ENCODE measurements at regions not wholly inside any gene's neighbourhood (a gene's known extent, or its start where the extent isn't known, plus 50 kb on each side); places are given as distances from the start of the nearest gene placed in this dataset.

DNA sequence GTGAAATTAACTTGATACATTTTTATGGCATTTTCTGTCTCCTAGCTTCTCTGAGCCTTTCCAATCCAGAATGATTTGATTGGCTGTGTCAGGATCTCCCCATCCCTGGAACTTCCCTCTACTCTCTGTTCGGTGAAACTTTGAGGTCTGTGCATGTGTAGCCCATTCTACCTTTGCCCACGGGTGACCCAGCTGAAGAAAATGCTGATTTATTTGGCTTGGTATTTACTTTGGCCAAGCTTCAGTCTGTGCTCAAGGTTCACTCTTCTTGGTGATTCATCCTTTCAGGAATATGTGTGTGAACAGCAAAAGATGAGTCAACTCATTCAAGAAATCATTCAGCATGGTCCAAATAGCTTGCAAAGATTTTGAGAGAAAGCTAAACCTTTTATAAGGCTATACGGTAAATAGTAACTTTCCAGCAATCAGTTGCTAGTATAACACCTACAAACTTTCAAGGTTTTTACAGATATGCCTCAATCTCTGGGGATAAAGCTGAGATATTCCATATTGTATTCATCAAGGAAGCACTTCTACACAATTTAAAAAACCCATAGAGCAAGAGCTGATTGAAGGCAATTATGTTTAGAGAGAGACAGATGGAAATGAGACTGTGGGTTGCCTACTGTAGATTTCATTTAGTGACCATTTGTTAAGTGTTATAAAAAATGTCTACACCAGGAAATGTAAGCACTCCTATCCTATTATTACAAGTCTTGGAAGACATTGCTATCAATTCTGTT, 233.9 kb upstream of the CXXC4 start:
- DNase-seq, result no peak
- no peak overlapping the region for H3K27ac ChIP-seq (ENCODE audit: low read length)
- no peaks in the 10 kb centered on the region for H3K36me3 ChIP-seq (ENCODE audit: control insufficient read depth, insufficient read depth, low read length)
- no peak overlapping the region for H3K4me3 ChIP-seq (ENCODE audit: low read length)
- no CpG with 5 or more reads among the region's 3 CpGs for WGBS (ENCODE audit: insufficient coverage, low lambda C conversion rate)
- no peaks in the 10 kb centered on the region for H3K4me1 ChIP-seq (ENCODE audit: control insufficient read depth, insufficient read depth, low read length)
- no peaks in the 10 kb centered on the region for H3K27me3 ChIP-seq (ENCODE audit: control insufficient read depth, insufficient read depth, low read length)
- H3K9me3 ChIP-seq (ENCODE audit: control insufficient read depth, low read depth, low read length), result no peaks in the 10 kb centered on the region

DNA sequence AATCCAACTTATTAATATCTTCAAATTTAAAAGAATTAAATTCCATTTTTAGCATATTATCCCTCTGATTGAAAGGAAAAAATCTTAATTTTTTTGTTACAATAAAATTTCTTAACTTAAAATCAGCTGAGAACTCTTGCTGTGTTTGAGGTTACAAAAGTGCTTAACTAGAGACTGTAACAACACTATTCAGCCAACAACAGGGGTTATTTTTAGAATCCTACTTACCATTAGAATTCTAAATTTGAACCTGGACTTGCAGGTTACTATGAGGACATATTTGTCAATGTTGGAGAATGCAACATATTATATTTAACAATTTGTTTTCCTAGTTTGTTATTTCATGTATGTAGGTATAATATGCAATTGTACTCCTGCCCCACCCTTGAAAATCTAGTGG, 238.1 kb upstream of the CXXC4 start:
- no peaks in the 10 kb centered on the region for H3K27me3 ChIP-seq (ENCODE audit: control insufficient read depth, insufficient read depth, low read length)

DNA sequence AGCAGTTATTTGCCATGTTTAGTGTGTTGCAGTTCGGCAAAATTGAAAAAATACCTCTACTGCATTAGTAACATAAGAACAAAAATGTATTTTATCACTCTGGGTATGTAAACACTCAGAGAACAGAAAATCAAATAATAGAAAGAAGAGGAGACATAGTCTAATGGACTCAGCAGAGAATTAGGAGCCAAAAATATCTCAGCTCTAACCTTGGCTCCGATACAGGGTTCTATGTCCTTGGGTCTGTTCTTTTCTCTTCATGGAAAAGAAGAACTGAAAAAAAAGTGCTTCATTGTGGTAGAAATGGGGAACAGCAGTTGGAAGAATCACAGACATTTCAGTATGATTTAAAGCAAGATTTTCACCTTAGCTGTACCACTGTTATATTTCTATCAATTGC, 240.5 kb upstream of the CXXC4 start:
- Histone ChIP-seq H3K27me3 (ENCODE audit: control insufficient read depth, insufficient read depth, low read length) (no peaks in the 10 kb centered on the region), H3K36me3 (ENCODE audit: control insufficient read depth, insufficient read depth, low read length) (no peaks in the 10 kb centered on the region), H3K4me3 (ENCODE audit: low read length) (no peak overlapping the region), H3K27ac (ENCODE audit: low read length) (no peak overlapping the region), H3K9me3 (ENCODE audit: control insufficient read depth, low read depth, low read length) (no peaks in the 10 kb centered on the region), H3K4me1 (ENCODE audit: control insufficient read depth, insufficient read depth, low read length) (no peaks in the 10 kb centered on the region)
- no peak for DNase-seq
- WGBS (ENCODE audit: insufficient coverage, low lambda C conversion rate), result no CpG with 5 or more reads among the region's 2 CpGs

More for the DNA sequence above, 238.1 kb upstream of the CXXC4 start:
- DNase-seq, result no peak
- Histone ChIP-seq H3K9me3 (ENCODE audit: control insufficient read depth, low read depth, low read length) (no peaks in the 10 kb centered on the region), H3K36me3 (ENCODE audit: control insufficient read depth, insufficient read depth, low read length) (no peaks in the 10 kb centered on the region), H3K27ac (ENCODE audit: low read length) (no peak overlapping the region), H3K4me3 (ENCODE audit: low read length) (no peak overlapping the region), H3K4me1 (ENCODE audit: control insufficient read depth, insufficient read depth, low read length) (no peaks in the 10 kb centered on the region)

DNA sequence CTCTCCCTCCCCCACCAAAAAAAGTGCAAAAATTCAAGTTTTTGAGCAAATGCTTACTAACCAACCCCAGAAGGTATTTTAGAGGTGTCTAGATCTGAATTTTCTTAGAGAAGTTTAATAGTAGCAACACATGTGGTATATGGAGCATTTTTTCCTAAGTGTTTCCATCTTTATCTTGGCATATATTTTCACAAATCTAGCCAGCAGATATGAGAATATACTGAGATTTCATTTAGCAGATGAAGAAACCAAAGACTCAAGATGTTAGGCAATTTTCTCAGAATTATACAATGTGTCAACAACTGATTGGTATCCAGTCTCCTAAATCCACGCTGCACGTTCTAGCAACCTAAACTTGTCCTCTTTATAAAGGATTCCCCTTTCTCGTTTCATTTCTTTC, 245.5 kb upstream of the CXXC4 start:
- H3K9me3 ChIP-seq (ENCODE audit: control insufficient read depth, low read depth, low read length), result no peaks in the 10 kb centered on the region
- WGBS (ENCODE audit: insufficient coverage, low lambda C conversion rate), result 88% methylated on average over 3 of the region's 3 CpGs
- no peaks in the 10 kb centered on the region for H3K36me3 ChIP-seq (ENCODE audit: control insufficient read depth, insufficient read depth, low read length)
- H3K27me3 ChIP-seq (ENCODE audit: control insufficient read depth, insufficient read depth, low read length), result no peaks in the 10 kb centered on the region
- H3K4me1 ChIP-seq (ENCODE audit: control insufficient read depth, insufficient read depth, low read length), result no peaks in the 10 kb centered on the region
- no peak for DNase-seq
- no peak overlapping the region for H3K4me3 ChIP-seq (ENCODE audit: low read length)
- H3K27ac ChIP-seq (ENCODE audit: low read length), result no peak overlapping the region

DNA sequence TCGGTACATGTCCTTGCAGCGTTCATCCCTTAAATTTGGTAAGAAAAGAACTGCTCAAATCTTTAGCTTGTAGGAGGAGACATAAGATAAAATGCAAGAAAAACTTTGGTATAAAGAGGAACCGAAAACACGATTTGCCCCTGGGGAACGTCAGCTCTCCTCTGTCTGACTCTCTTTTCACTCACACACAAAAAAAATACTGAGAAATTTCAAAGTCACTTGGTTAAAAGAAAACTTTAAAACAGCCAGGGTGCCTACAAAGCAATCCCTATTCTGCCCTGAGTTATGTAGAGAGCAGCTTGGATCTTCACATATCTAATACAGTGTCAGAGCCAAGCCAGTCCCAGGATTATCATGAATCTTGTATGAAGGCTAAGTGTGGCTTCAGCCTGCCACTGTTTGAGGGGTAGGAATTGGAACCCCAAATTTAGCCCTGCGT, 248.5 kb upstream of the CXXC4 start:
- WGBS (ENCODE audit: insufficient coverage, low lambda C conversion rate), result 60% methylated on average over 1 of the region's 6 CpGs
- Histone ChIP-seq H3K27ac (ENCODE audit: low read length) (no peak overlapping the region), H3K4me3 (ENCODE audit: low read length) (no peak overlapping the region), H3K27me3 (ENCODE audit: control insufficient read depth, insufficient read depth, low read length) (no peaks in the 10 kb centered on the region), H3K9me3 (ENCODE audit: control insufficient read depth, low read depth, low read length) (no peaks in the 10 kb centered on the region), H3K4me1 (ENCODE audit: control insufficient read depth, insufficient read depth, low read length) (no peaks in the 10 kb centered on the region), H3K36me3 (ENCODE audit: control insufficient read depth, insufficient read depth, low read length) (no peaks in the 10 kb centered on the region)
- no peak for DNase-seq

DNA sequence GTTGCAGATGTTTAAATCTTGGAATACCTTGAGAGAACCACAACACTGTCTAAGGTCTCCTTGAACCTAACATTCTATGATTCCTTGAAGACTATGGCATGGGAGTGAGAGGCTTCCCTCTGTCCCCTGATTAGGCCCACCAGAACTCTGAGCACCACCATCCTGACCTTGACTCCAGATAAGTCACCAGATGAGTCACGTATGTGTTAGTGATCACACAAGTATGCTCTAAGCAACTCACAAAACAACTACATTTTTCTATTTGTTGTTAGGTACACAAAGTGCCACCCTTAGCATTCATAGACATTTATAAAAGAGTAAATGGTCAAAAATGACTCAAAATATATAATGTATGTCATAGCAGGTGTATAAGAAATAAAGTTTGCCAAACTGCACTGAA, 252.9 kb upstream of the CXXC4 start:
- H3K27ac ChIP-seq (ENCODE audit: low read length), result no peak overlapping the region
- no peak for DNase-seq
- no CpG with 5 or more reads among the region's 1 CpG for WGBS (ENCODE audit: insufficient coverage, low lambda C conversion rate)
- H3K9me3 ChIP-seq (ENCODE audit: control insufficient read depth, low read depth, low read length), result no peaks in the 10 kb centered on the region
- no peak overlapping the region for H3K4me3 ChIP-seq (ENCODE audit: low read length)
- H3K4me1 ChIP-seq (ENCODE audit: control insufficient read depth, insufficient read depth, low read length), result no peaks in the 10 kb centered on the region
- H3K27me3 ChIP-seq (ENCODE audit: control insufficient read depth, insufficient read depth, low read length), result no peaks in the 10 kb centered on the region
- no peaks in the 10 kb centered on the region for H3K36me3 ChIP-seq (ENCODE audit: control insufficient read depth, insufficient read depth, low read length)

DNA sequence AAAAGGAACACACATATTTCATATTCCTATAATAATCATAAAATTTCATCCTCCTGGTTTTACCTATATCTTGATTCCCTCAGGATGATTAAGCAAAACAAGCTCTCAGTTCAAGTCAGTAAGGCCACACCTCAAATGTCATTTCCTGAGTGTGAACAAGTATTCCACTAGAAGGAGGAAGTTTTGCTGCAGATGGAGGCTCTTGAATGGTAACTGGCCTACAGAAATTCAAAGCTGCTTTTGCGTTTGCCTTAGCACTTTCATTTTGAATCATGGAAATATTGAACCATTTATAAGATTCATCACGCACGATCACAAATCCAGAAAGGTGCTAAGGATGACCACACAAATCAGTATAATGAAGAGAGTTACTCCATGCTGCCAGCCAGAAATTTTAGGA, 254.4 kb upstream of the CXXC4 start:
- Histone ChIP-seq H3K36me3 (ENCODE audit: control insufficient read depth, insufficient read depth, low read length) (no peaks in the 10 kb centered on the region), H3K9me3 (ENCODE audit: control insufficient read depth, low read depth, low read length) (no peaks in the 10 kb centered on the region), H3K27ac (ENCODE audit: low read length) (no peak overlapping the region), H3K4me3 (ENCODE audit: low read length) (no peak overlapping the region), H3K4me1 (ENCODE audit: control insufficient read depth, insufficient read depth, low read length) (no peaks in the 10 kb centered on the region), H3K27me3 (ENCODE audit: control insufficient read depth, insufficient read depth, low read length) (no peaks in the 10 kb centered on the region)
- DNase-seq, result no peak
- WGBS (ENCODE audit: insufficient coverage, low lambda C conversion rate), result 95% methylated on average over 3 of the region's 3 CpGs

DNA sequence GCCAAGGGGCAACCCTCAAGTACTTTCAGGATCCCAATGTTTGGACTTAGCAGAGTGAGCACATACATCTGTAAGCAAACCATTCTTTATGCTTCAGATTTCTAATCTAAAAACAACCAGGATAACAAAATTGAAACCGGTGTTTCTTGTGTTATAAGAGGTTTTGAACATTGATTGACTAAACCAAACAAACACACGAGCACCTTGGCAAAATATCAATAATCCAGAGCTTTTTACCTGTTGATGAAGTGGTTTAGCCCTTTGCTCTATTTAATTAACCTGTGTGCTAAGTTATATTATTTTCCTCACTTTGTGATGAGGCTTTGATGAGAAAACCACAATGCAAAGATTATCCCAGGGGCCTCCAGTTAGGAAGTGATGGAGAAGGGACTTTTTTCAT, 255.3 kb upstream of the CXXC4 start:
- WGBS (ENCODE audit: insufficient coverage, low lambda C conversion rate), result 80% methylated on average over 1 of the region's 2 CpGs
- Histone ChIP-seq H3K36me3 (ENCODE audit: control insufficient read depth, insufficient read depth, low read length) (no peaks in the 10 kb centered on the region), H3K4me3 (ENCODE audit: low read length) (no peak overlapping the region), H3K27ac (ENCODE audit: low read length) (no peak overlapping the region), H3K9me3 (ENCODE audit: control insufficient read depth, low read depth, low read length) (no peaks in the 10 kb centered on the region), H3K27me3 (ENCODE audit: control insufficient read depth, insufficient read depth, low read length) (no peaks in the 10 kb centered on the region), H3K4me1 (ENCODE audit: control insufficient read depth, insufficient read depth, low read length) (no peaks in the 10 kb centered on the region)
- DNase-seq, result no peak

DNA sequence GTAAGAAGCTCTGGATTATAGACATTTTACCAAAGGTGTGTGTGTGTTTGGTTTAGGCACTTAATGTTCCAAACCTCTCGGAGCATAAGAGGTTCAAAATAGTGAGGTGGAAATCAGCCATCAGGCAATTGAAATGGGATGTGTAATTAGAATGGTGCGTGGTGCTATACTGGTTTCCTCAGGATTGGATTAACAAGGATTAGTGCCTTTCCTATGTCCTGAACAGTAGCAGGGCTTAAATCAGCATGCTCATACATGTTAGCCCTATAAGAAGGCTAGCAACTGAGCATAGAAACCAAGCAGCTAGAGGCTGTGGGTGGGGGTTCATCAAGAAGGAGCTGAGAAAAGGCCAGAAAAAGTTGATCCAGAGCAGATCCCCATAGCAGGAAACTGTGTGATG, 256.8 kb upstream of the CXXC4 start:
- DNase-seq, result no peak
- WGBS (ENCODE audit: insufficient coverage, low lambda C conversion rate), result no CpG with 5 or more reads among the region's 2 CpGs
- H3K9me3 ChIP-seq (ENCODE audit: control insufficient read depth, low read depth, low read length), result no peaks in the 10 kb centered on the region
- no peaks in the 10 kb centered on the region for H3K4me1 ChIP-seq (ENCODE audit: control insufficient read depth, insufficient read depth, low read length)
- no peaks in the 10 kb centered on the region for H3K36me3 ChIP-seq (ENCODE audit: control insufficient read depth, insufficient read depth, low read length)
- H3K27ac ChIP-seq (ENCODE audit: low read length), result no peak overlapping the region
- no peaks in the 10 kb centered on the region for H3K27me3 ChIP-seq (ENCODE audit: control insufficient read depth, insufficient read depth, low read length)
- no peak overlapping the region for H3K4me3 ChIP-seq (ENCODE audit: low read length)

DNA sequence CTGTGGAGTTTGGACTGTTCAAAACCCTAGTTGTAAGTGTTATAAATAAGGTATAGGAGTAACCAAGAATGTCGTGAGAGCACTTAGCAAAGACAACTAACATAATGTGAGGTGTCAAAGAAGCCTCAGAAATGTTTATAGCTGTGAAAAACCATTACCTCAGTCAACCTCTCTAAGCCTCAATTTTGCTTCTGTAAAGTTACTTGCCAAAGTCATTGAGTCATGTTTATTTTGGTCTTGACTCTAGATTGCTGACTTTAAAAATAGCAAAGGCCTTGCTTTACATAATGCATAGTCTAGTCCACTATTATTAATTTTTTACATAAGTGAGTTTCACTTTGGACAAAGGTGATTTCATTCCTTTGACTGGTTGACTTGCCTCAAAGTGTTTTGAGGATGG, 257.6 kb upstream of the CXXC4 start:
- Histone ChIP-seq H3K4me3 (ENCODE audit: low read length) (no peak overlapping the region), H3K4me1 (ENCODE audit: control insufficient read depth, insufficient read depth, low read length) (no peaks in the 10 kb centered on the region), H3K27ac (ENCODE audit: low read length) (no peak overlapping the region), H3K36me3 (ENCODE audit: control insufficient read depth, insufficient read depth, low read length) (no peaks in the 10 kb centered on the region), H3K27me3 (ENCODE audit: control insufficient read depth, insufficient read depth, low read length) (no peaks in the 10 kb centered on the region), H3K9me3 (ENCODE audit: control insufficient read depth, low read depth, low read length) (no peaks in the 10 kb centered on the region)
- DNase-seq, result no peak
- 17% methylated on average over 1 of the region's 1 CpG for WGBS (ENCODE audit: insufficient coverage, low lambda C conversion rate)

DNA sequence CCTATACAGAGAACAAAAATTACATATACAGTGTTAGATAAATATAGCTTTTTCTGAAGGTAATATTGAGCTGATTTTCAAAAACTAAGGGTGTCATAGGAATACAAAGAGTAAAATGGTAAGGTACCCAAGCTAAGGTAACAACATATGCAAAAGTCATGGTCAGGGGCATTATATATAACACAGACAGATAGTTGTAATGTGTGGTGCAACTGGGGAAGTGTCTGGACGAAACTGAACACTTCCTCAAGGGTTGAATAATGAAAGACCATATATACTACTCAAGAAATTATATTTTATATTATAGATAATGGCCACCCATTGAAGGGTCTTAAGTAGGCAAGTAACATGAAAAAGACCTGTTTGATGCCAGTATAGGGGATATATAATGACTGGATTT, 262.1 kb upstream of the CXXC4 start:
- WGBS (ENCODE audit: insufficient coverage, low lambda C conversion rate), result no CpG with 5 or more reads among the region's 1 CpG
- DNase-seq, result no peak
- H3K27ac ChIP-seq (ENCODE audit: low read length), result no peak overlapping the region

More for the DNA sequence above, 262.1 kb upstream of the CXXC4 start:
- Histone ChIP-seq H3K9me3 (ENCODE audit: control insufficient read depth, low read depth, low read length) (no peaks in the 10 kb centered on the region), H3K4me1 (ENCODE audit: control insufficient read depth, insufficient read depth, low read length) (no peaks in the 10 kb centered on the region), H3K36me3 (ENCODE audit: control insufficient read depth, insufficient read depth, low read length) (no peaks in the 10 kb centered on the region), H3K4me3 (ENCODE audit: low read length) (no peak overlapping the region), H3K27me3 (ENCODE audit: control insufficient read depth, insufficient read depth, low read length) (no peaks in the 10 kb centered on the region)

Measured in large intestine (tissue), 3 donors.